ENCODE measurements at regions not wholly inside any gene's neighbourhood (a gene's known extent, or its start where the extent isn't known, plus 50 kb on each side); places are given as distances from the start of the nearest gene placed in this dataset.

DNA sequence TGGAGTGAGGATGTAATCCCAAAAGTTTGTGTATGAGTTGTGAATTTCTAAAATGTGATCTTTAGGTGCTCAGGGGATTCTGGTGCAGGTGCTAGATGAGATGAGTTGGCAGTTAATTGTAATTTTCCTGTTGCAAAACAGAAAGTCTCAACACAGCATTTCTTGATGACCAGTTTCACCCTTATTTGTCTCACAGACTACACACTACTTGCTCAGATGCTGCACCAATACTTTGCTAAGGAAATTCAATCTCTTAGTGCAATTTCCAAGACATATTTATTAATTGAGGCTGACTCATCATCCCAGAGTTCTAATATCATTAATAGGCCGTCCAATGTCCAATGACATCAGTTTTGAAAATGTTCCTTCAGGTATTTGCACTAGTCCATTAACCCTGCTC lies 159.2 kb upstream of the SFRP2 start:
- TF ChIP-seq, protein P1, sequence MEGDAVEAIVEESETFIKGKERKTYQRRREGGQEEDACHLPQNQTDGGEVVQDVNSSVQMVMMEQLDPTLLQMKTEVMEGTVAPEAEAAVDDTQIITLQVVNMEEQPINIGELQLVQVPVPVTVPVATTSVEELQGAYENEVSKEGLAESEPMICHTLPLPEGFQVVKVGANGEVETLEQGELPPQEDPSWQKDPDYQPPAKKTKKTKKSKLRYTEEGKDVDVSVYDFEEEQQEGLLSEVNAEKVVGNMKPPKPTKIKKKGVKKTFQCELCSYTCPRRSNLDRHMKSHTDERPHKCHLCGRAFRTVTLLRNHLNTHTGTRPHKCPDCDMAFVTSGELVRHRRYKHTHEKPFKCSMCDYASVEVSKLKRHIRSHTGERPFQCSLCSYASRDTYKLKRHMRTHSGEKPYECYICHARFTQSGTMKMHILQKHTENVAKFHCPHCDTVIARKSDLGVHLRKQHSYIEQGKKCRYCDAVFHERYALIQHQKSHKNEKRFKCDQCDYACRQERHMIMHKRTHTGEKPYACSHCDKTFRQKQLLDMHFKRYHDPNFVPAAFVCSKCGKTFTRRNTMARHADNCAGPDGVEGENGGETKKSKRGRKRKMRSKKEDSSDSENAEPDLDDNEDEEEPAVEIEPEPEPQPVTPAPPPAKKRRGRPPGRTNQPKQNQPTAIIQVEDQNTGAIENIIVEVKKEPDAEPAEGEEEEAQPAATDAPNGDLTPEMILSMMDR (IDR thresholded peaks at IDR 0.05), result no peak
- no peak for TF ChIP-seq POLR2A (IDR thresholded peaks at IDR 0.05)

Data from lower leg skin (tissue), 3 donors.